Nephron progenitor cell (in vitro differentiated cells): ENCODE measurements at regions not wholly inside any gene's neighbourhood (a gene's known extent, or its start where the extent isn't known, plus 50 kb on each side); places are given as distances from the start of the nearest gene placed in this dataset.
A peak's percentile ranks its signal among the peaks of the same experiment; 100 is the strongest.

Source experiments
- DNase-seq: peaks from one replicate; pipeline ENCODE4 v3.0.0; 2021
- H3K27ac Mint-ChIP-seq: 2 replicates; pipeline ENCODE4 v1.8.0; 2021; ENCODE audit warnings: mild to moderate bottlenecking, moderate library complexity, mixed read lengths
- H3K27me3 Mint-ChIP-seq: 2 replicates; pipeline ENCODE4 v1.8.0; 2021; ENCODE audit warnings: mild to moderate bottlenecking, low read depth, mixed read lengths; ENCODE audit not compliant: poor library complexity
- H3K36me3 Mint-ChIP-seq: 2 replicates; pipeline ENCODE4 v1.8.0; 2021; ENCODE audit warnings: low read depth, mixed read lengths
- H3K4me1 Mint-ChIP-seq: 2 replicates; pipeline ENCODE4 v1.8.0; 2021; ENCODE audit warnings: mixed read lengths
- H3K4me3 Mint-ChIP-seq: 2 replicates; pipeline ENCODE4 v1.8.0; 2021; ENCODE audit warnings: mild to moderate bottlenecking, moderate library complexity, mixed read lengths
- H3K9me3 Mint-ChIP-seq: 2 replicates; pipeline ENCODE4 v1.8.0; 2021; ENCODE audit warnings: mild to moderate bottlenecking, moderate library complexity, mixed read lengths
- TF ChIP-seq, protein P1 (sequence below): fragments of 200-600 bp; sonication (generic); IDR thresholded peaks from 2 replicates; pipeline ENCODE4 v1.5.0; 2021; ENCODE audit warnings: antibody characterized with exemption

DNA sequence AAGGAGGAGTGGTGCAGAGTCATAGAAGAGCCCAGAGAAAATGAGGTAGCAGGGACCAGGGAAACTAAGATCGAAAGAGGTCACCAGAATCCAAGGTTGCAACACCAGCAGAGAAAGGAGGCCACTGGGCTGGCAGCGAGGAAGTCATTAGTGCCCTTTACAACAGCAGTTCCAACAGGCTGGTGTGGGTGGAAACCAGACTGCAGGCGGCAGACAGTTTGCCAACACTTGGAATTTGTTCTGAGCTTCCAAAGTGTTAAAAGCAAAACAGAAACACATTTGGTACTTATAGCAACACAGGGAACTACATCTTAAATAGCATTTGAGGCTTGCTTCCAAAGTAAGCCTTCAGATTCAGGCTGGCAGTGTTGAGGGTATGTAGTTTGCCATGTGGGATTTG is 95.2 kb upstream of the PWP1 start:
- Mint-ChIP-seq H3K4me3 (no peak overlapping the region), H3K4me1 (peaks cover 21% of the 10 kb centered on the region), H3K27ac (peak overlapping the region; percentile 49), H3K36me3 (peaks cover 35% of the 10 kb centered on the region), H3K27me3 (peaks cover 6% of the 10 kb centered on the region), H3K9me3 (peaks cover 32% of the 10 kb centered on the region)
- TF ChIP-seq, protein P1, sequence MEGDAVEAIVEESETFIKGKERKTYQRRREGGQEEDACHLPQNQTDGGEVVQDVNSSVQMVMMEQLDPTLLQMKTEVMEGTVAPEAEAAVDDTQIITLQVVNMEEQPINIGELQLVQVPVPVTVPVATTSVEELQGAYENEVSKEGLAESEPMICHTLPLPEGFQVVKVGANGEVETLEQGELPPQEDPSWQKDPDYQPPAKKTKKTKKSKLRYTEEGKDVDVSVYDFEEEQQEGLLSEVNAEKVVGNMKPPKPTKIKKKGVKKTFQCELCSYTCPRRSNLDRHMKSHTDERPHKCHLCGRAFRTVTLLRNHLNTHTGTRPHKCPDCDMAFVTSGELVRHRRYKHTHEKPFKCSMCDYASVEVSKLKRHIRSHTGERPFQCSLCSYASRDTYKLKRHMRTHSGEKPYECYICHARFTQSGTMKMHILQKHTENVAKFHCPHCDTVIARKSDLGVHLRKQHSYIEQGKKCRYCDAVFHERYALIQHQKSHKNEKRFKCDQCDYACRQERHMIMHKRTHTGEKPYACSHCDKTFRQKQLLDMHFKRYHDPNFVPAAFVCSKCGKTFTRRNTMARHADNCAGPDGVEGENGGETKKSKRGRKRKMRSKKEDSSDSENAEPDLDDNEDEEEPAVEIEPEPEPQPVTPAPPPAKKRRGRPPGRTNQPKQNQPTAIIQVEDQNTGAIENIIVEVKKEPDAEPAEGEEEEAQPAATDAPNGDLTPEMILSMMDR: no peak
- no peak for DNase-seq

GRCh38 chr12:107590814-107591375 is 94.7 kb upstream of the PWP1 start:
- peaks cover 16% of the 10 kb centered on the region for H3K4me1 Mint-ChIP-seq
- peaks cover 6% of the 10 kb centered on the region for H3K27me3 Mint-ChIP-seq
- H3K4me3 Mint-ChIP-seq: no peak overlapping the region
- peaks cover 32% of the 10 kb centered on the region for H3K9me3 Mint-ChIP-seq
- DNase-seq: no peak
- H3K36me3 Mint-ChIP-seq: peaks cover 35% of the 10 kb centered on the region
- TF ChIP-seq, protein P1: no peak
- H3K27ac Mint-ChIP-seq: no peak overlapping the region

GRCh38 chr12:107593713-107594381 is 91.8 kb upstream of the PWP1 start:
- Mint-ChIP-seq H3K9me3 (peaks cover 20% of the 10 kb centered on the region), H3K4me1 (no peaks in the 10 kb centered on the region), H3K27me3 (peaks cover 3% of the 10 kb centered on the region), H3K36me3 (peaks cover 25% of the 10 kb centered on the region), H3K4me3 (no peak overlapping the region), H3K27ac (no peak overlapping the region)
- no peak for DNase-seq
- TF ChIP-seq, protein P1: no peak

DNA sequence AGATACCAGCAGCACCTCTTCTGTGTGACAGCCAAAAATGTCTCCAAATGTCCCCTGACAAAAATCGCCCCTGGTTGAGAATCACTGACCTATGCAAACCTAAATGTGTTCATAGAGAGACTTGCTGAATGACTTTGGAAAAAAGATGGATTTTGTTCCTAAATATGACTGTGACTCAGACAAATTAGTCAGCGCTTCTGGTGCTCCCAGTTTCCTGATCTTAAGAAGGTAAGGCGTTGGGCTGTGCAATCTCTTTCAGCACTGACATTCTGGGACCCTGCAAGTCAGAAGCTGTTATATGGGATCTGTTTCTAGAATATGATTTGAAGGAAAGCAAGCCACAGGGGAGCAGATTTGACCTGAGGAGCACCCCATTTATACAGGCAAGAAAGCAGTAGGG is 90.6 kb upstream of the PWP1 start:
- TF ChIP-seq, protein P1: no peak
- Mint-ChIP-seq H3K27me3 (peaks cover 6% of the 10 kb centered on the region), H3K36me3 (peaks cover 30% of the 10 kb centered on the region), H3K4me1 (no peaks in the 10 kb centered on the region), H3K4me3 (no peak overlapping the region), H3K9me3 (peaks cover 20% of the 10 kb centered on the region), H3K27ac (no peak overlapping the region)
- DNase-seq: no peak

DNA sequence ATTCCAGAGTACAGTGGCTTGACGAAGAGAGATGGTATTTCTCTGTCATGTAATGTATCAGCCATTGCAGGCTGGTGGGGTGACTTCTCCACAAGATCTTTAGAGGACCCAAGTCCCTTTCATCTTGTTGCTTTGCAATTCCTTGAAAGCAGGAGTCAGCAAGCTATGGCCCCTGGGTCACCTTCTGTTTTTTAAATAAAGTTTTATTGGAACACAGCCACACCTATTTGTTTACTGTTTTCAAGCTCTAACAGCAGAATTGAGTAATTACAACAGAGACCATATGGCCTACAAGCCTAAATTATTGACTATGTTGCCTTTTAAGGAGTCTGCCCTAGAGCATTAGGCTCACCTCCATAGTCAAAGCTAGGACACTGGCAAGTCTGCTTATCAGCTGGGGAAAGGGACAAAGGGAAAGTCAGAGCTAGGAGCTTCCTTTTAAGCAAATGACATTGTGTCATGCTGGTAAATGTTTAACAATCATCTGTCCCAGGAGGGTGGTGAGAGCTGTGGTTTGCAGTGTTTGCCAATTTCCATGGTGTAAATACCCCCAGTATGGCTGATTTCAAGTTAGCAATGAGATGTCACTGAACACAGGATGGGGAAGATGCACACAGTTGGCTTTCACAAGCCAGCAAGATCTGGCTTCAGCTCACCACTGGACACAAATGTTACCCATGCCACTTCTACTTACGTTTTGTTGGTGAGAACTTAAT is 87.7 kb upstream of the PWP1 start:
- H3K4me3 Mint-ChIP-seq: no peak overlapping the region
- DNase-seq: no peak
- H3K9me3 Mint-ChIP-seq: peaks cover 13% of the 10 kb centered on the region
- H3K27me3 Mint-ChIP-seq: peaks cover 6% of the 10 kb centered on the region
- H3K4me1 Mint-ChIP-seq: no peaks in the 10 kb centered on the region
- TF ChIP-seq, protein P1: no peak
- no peak overlapping the region for H3K27ac Mint-ChIP-seq
- peaks cover 20% of the 10 kb centered on the region for H3K36me3 Mint-ChIP-seq
